NB4 (cell line): ENCODE measurements at regions not wholly inside any gene's neighbourhood (a gene's known extent, or its start where the extent isn't known, plus 50 kb on each side); places are given as distances from the start of the nearest gene placed in this dataset.

ENCODE experiments used
- DNase-seq: peaks from one replicate; pipeline ENCODE4 v3.0.0; 2010; ENCODE audit warnings: low read depth
- H3K4me3 ChIP-seq: one replicate; pipeline ENCODE4 v1.5.1; 2011; ENCODE audit warnings: mild to moderate bottlenecking, low read depth, low read length, moderate library complexity
- CTCF ChIP-seq: IDR thresholded peaks from one replicate; pipeline ENCODE4 v1.5.1; 2012; ENCODE audit warnings: low read depth, low read length
- MAX ChIP-seq: IDR thresholded peaks from 2 replicates; pipeline ENCODE4 v1.6.1; 2011; ENCODE audit warnings: low read depth, low read length
- MYC ChIP-seq: IDR thresholded peaks from 2 replicates; pipeline ENCODE4 v1.6.1; 2011; ENCODE audit warnings: low read depth, low read length
- POLR2A ChIP-seq: IDR thresholded peaks from 2 replicates; pipeline ENCODE4 v1.6.1; 2011; ENCODE audit warnings: mild to moderate bottlenecking; ENCODE audit not compliant: insufficient read length; ENCODE audit errors: extremely low read depth

DNA sequence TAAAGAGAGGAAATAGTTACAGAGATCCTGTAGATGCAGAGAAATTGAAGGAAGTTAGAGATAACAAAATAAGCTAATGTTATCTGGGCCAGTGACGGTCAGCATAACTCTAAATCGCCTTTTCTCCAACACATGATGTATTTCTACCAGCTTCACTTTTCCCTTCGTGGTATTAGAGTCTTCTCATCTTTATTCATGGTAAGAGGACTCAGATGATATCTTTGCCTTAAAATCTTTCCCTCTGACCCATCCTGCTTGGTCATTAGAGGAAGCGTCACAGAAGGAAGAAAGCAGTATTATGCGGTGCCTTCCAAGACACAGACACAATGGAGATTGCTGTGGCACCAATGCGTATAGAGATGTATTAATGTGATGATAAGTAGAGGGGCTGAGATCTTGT is 320.7 kb upstream of the GOLIM4 start:
- no peak for TF ChIP-seq MAX
- no peak for TF ChIP-seq POLR2A
- TF ChIP-seq CTCF: no peak
- no peak for TF ChIP-seq MYC
- no peak for DNase-seq
- H3K4me3 ChIP-seq: no peak overlapping the region

GRCh38 chr3:168414149-168414548 is 318.4 kb upstream of the GOLIM4 start:
- TF ChIP-seq POLR2A (no peak), MYC (no peak), MAX (no peak), CTCF (no peak)
- DNase-seq: no peak
- H3K4me3 ChIP-seq: no peak overlapping the region

GRCh38 chr3:168407381-168407780 is 311.7 kb upstream of the GOLIM4 start:
- no peak overlapping the region for H3K4me3 ChIP-seq
- TF ChIP-seq CTCF: no peak
- no peak for TF ChIP-seq MAX
- no peak for TF ChIP-seq POLR2A
- TF ChIP-seq MYC: no peak
- DNase-seq: no peak

- DNase-seq: peak; percentile 15
- TF ChIP-seq POLR2A (no peak), MYC (no peak)
- H3K4me3 ChIP-seq: no peak overlapping the region
These were observed 309.6 kb upstream of the GOLIM4 start for GRCh38 chr3:168405288-168405687.

DNA sequence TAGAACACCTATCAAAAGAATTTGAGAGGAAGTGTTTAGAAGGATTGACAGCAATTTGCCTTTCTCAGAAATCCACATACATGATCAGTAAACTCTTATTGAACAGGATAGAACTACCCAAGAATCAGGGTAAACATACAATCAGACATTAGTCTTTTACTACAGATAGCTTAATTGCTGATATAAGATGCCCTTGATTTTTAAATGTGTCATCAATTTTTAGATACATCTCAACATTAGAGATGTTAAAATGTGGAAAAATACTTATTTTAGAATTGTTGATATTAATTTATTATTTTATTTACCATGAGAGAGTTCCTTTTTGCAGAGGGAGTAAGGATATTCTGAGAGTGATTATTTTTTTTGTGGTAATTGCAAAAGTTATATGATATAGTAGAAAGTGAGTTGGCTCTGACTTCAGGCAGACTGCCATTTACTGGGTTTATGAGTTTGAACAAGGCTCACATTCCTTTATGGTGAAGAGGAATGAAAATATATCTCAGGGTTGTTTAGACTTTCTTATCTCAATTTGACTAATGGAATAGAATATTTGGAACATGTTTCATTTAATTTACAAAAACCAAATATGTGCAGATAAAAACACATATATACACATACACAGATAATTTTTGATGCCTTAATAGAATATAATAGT is 302.8 kb upstream of the GOLIM4 start:
- H3K4me3 ChIP-seq: no peak overlapping the region
- DNase-seq: no peak
- no peak for TF ChIP-seq MAX
- no peak for TF ChIP-seq POLR2A
- TF ChIP-seq MYC: no peak
- no peak for TF ChIP-seq CTCF

- no peak for DNase-seq
- no peak overlapping the region for H3K4me3 ChIP-seq
- TF ChIP-seq POLR2A (no peak), MAX (no peak), MYC (no peak), CTCF (no peak)
These were observed 301.1 kb upstream of the GOLIM4 start for GRCh38 chr3:168396861-168397260.
